Astrocyte of the cerebellum (primary cell): ENCODE measurements at regions not wholly inside any gene's neighbourhood (a gene's known extent, or its start where the extent isn't known, plus 50 kb on each side); places are given as distances from the start of the nearest gene placed in this dataset.
A peak's percentile ranks its signal among the peaks of the same experiment; 100 is the strongest.

Source experiments
- DNase-seq: peaks from one replicate; pipeline ENCODE4 v3.0.0-alpha.2; 2011; ENCODE audit warnings: low read depth
- H3K4me3 ChIP-seq: 2 replicates; pipeline ENCODE4 v1.5.1; 2011; ENCODE audit warnings: mild to moderate bottlenecking, low read depth, low read length, moderate library complexity
- in situ Hi-C: cut with HindIII; loops from 2 replicates; pipeline ENCODE4 v1.10.0; 2017; ENCODE audit warnings: low sequenced_read_pairs
- TF ChIP-seq, protein P1 (sequence below): IDR thresholded peaks from 2 replicates; pipeline ENCODE4 v1.5.1; 2012; ENCODE audit warnings: low read length, low read depth, moderate library complexity, mild to moderate bottlenecking; ENCODE audit errors: missing control alignments

DNA sequence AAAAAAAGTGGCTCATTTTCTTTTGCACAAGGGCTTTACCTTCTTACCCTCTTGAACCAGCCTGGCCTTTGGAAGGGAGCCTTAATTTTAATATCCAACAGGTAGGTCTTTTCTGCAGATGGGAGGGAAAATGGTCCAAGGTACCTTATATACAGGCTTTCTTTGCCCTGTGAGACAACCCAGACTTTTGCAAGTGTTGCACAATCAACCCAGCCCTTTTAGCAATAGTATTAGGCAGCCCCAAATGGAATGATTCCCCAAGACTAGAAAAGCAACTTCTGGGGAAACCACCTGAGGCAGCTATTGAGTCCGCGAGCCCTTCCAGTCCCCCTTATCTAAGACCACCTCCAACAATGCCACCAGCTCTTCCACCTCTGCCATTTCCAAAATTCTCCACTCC, 1138.3 kb downstream of the XPNPEP1 start:
- TF ChIP-seq, protein P1, sequence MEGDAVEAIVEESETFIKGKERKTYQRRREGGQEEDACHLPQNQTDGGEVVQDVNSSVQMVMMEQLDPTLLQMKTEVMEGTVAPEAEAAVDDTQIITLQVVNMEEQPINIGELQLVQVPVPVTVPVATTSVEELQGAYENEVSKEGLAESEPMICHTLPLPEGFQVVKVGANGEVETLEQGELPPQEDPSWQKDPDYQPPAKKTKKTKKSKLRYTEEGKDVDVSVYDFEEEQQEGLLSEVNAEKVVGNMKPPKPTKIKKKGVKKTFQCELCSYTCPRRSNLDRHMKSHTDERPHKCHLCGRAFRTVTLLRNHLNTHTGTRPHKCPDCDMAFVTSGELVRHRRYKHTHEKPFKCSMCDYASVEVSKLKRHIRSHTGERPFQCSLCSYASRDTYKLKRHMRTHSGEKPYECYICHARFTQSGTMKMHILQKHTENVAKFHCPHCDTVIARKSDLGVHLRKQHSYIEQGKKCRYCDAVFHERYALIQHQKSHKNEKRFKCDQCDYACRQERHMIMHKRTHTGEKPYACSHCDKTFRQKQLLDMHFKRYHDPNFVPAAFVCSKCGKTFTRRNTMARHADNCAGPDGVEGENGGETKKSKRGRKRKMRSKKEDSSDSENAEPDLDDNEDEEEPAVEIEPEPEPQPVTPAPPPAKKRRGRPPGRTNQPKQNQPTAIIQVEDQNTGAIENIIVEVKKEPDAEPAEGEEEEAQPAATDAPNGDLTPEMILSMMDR = no peak
- DNase-seq = no peak
- in situ Hi-C loops = no loop called here
- H3K4me3 ChIP-seq = no peak overlapping the region

GRCh38 chr10:108784534-108784933, 1138.8 kb downstream of the XPNPEP1 start:
- TF ChIP-seq, protein P1 = no peak
- in situ Hi-C loops = no loop called here

DNA sequence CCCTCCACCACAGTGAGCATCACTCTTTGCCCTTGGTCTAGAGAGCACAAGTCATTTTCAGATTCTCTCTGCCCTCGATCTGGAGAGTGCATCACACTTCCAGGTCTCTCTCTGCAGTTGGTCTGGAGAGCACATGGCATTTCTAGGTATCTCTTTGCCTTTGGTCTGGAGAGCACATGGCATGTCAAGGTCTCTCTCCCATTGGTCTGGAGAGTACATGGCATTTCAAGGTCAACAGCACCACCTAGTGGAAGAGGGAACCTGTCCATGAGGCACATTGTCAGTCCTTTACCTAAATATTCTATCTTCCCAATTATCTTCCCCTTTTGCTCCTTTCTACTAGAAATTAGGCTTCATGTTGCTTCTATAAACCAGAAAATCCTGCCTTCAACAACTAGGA, 1139.4 kb downstream of the XPNPEP1 start:
- in situ Hi-C loops = no loop called here
- no peak overlapping the region for H3K4me3 ChIP-seq
- DNase-seq = peak; percentile 22
- TF ChIP-seq, protein P1 = peak; percentile 41

More at GRCh38 chr10:108784534-108784933, 1138.8 kb downstream of the XPNPEP1 start:
- no peak for DNase-seq
- no peak overlapping the region for H3K4me3 ChIP-seq

- TF ChIP-seq, protein P1 = no peak
- in situ Hi-C loops = no loop called here
- no peak overlapping the region for H3K4me3 ChIP-seq
- DNase-seq = no peak
Measured at GRCh38 chr10:108782411-108782810, 1140.9 kb downstream of the XPNPEP1 start.

GRCh38 chr10:108779501-108779900, 1143.8 kb downstream of the XPNPEP1 start:
- in situ Hi-C loops = no loop called here
- H3K4me3 ChIP-seq = no peak overlapping the region
- TF ChIP-seq, protein P1 = no peak
- DNase-seq = no peak

- in situ Hi-C loops = no loop called here
- DNase-seq = peak; percentile 33
- no peak overlapping the region for H3K4me3 ChIP-seq
- TF ChIP-seq, protein P1 = no peak
Measured at GRCh38 chr10:108775911-108776475, 1147.3 kb downstream of the XPNPEP1 start.
